Rectal smooth muscle tissue (tissue), 1 donor: ENCODE measurements at regions not wholly inside any gene's neighbourhood (a gene's known extent, or its start where the extent isn't known, plus 50 kb on each side); places are given as distances from the start of the nearest gene placed in this dataset.

Source experiments
- H3K27ac ChIP-seq: one replicate; pipeline ENCODE4 v1.7.0; 2013; ENCODE audit warnings: low read depth, low read length, inconsistent platforms
- H3K27me3 ChIP-seq: one replicate; pipeline ENCODE4 v1.7.0; 2013; ENCODE audit warnings: low read length; ENCODE audit not compliant: control insufficient read depth, insufficient read depth
- H3K36me3 ChIP-seq: one replicate; pipeline ENCODE4 v1.7.0; 2013; ENCODE audit warnings: low read length; ENCODE audit not compliant: control insufficient read depth, insufficient read depth
- H3K4me1 ChIP-seq: one replicate; pipeline ENCODE4 v1.7.0; 2013; ENCODE audit warnings: low read length; ENCODE audit not compliant: control insufficient read depth, insufficient read depth
- H3K4me3 ChIP-seq: one replicate; pipeline ENCODE4 v1.7.0; 2013; ENCODE audit warnings: low read length
- H3K9ac ChIP-seq: one replicate; pipeline ENCODE4 v1.7.0; 2013; ENCODE audit warnings: low read length

DNA sequence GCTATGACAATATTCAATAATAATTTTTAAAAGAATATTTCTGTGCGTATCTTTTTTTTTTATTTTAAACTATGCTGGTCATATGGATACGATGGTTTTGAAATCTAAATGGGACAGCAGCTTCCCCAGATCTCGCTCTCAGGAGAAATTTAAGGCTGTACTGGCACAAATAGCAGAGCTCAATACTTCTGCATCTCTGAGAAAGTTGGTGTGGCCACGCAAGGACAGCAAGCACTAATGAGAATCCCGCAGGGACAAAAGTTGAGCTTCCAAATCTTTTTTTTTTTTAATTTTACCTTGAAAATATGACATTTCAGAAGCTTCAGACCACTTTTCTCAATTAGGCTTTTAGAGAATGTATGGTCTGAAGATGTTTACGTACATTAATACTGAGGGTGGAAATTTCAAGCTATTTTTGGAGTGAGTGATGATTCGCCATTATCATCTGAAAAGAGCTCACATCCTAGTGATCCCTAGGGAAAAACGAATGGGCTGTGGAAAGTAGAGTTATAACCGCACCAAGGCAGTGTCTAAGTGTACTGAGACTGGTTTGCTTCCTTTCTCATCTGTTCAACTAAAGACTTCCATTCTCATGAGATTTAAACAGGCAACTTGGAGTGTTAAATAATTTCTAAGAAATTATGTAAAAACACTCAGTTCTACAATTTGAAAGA lies 840.0 kb downstream of the C6orf118 start:
- no peaks in the 10 kb centered on the region for H3K4me1 ChIP-seq

DNA sequence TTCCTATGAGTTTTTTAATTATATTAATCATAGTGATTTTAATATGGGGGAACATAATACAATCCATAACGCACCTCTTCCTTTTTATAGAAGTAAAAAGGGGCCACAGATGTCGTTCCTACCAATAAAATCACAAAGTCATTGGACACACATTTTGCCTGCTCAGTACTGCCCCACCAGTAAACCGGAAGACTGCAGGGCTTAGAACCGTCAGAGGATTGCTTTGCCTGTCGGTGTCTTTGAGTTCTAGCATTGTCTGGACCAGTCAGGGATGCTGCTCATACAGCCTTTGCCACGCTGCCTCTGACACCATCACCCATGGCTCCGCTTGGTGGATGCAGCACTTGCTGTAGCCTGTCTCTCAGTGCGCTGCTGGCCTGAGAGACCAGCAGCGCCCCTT lies 853.6 kb downstream of the C6orf118 start:
- no peak overlapping the region for H3K9ac ChIP-seq
- H3K27me3 ChIP-seq = no peaks in the 10 kb centered on the region
- no peak overlapping the region for H3K4me3 ChIP-seq
- H3K4me1 ChIP-seq = no peaks in the 10 kb centered on the region
- H3K36me3 ChIP-seq = no peaks in the 10 kb centered on the region
- no peak overlapping the region for H3K27ac ChIP-seq

More for the DNA sequence above, 840.0 kb downstream of the C6orf118 start:
- H3K27me3 ChIP-seq = no peaks in the 10 kb centered on the region
- no peak overlapping the region for H3K9ac ChIP-seq
- H3K4me3 ChIP-seq = no peak overlapping the region
- no peaks in the 10 kb centered on the region for H3K36me3 ChIP-seq
- H3K27ac ChIP-seq = no peak overlapping the region

DNA sequence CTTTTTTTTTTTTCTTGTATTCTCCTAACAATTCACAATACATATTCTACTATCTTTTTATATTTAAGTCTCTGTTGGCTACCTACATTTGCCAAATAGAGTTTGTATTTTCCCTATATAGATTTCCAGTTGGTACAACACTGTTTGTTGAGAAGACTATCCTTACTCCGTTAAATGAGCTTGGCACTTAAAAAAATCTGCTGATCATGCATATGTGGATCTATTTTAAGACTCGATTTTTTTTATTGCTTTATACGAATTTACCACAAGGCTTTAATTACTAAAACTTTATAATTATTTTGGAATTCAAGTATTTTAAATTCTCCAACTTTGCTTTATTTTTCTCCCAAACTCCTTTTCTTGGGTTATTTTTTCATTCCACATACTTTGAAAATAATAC lies 855.6 kb downstream of the C6orf118 start:
- Histone ChIP-seq H3K9ac (no peak overlapping the region), H3K36me3 (no peaks in the 10 kb centered on the region), H3K4me1 (no peaks in the 10 kb centered on the region), H3K4me3 (no peak overlapping the region), H3K27me3 (no peaks in the 10 kb centered on the region), H3K27ac (no peak overlapping the region)

DNA sequence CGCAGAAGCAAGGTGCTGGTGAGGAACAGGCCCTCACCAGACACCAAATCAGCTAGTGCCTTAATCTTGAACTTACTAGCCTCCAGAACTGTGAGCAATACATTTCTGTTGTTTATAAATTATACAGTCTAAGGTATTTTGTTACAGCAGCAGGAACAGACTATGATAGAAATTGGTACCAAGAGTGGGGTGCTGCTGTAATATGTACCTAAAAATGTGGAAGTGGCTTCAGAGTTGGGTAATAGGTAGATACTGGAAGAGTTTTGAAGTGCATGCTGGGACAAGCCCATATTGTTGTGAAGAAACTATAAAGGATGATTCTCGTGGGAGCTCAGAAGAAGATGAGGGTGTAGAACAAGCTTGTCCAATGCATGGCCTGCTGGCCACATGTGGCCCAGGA lies 866.8 kb downstream of the C6orf118 start:
- H3K27ac ChIP-seq = no peak overlapping the region
- H3K36me3 ChIP-seq = no peaks in the 10 kb centered on the region
- H3K9ac ChIP-seq = no peak overlapping the region
- no peaks in the 10 kb centered on the region for H3K4me1 ChIP-seq
- no peaks in the 10 kb centered on the region for H3K27me3 ChIP-seq
- H3K4me3 ChIP-seq = no peak overlapping the region

DNA sequence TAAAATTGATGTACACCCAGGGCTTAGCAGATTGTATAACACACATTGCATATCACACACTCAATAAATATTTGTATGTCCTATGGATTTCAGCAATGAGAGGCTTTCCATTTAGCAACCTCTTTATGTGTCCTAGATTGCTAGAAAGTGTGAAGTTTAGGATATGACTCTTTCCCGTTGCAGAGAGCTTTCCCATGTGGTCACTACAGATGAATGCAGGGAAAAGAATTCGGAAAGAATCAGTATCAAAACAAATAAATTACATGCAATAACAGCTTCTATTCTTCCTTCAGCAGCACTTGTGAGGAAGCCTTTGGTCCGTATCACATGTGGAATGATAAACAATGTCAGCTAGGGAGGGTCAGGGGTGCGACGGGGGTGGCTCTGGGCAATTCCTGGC lies 870.1 kb downstream of the C6orf118 start:
- Histone ChIP-seq H3K9ac (no peak overlapping the region), H3K4me1 (no peaks in the 10 kb centered on the region), H3K27me3 (no peaks in the 10 kb centered on the region), H3K4me3 (no peak overlapping the region), H3K36me3 (no peaks in the 10 kb centered on the region), H3K27ac (no peak overlapping the region)

DNA sequence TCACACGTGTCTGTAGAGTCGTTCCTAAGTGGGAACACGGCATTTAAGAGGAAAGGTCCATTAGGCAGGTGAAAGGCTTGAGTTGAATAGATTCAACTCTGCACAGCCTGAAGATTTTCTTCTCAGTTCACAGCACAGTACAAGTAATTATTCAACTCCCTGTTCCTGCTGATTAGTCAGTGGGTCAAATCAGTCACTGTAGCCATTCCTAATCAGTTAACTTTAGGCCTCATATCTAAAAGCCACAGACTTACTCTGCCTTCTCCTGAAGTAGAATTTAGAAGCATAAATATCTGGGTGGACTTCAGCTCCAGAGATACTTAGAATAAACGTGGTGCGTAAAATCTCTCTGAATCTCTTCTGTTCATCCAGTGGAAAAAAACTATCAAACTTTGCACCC lies 872.4 kb downstream of the C6orf118 start:
- Histone ChIP-seq H3K27ac (no peak overlapping the region), H3K4me3 (no peak overlapping the region), H3K36me3 (no peaks in the 10 kb centered on the region), H3K9ac (no peak overlapping the region), H3K4me1 (no peaks in the 10 kb centered on the region), H3K27me3 (no peaks in the 10 kb centered on the region)

DNA sequence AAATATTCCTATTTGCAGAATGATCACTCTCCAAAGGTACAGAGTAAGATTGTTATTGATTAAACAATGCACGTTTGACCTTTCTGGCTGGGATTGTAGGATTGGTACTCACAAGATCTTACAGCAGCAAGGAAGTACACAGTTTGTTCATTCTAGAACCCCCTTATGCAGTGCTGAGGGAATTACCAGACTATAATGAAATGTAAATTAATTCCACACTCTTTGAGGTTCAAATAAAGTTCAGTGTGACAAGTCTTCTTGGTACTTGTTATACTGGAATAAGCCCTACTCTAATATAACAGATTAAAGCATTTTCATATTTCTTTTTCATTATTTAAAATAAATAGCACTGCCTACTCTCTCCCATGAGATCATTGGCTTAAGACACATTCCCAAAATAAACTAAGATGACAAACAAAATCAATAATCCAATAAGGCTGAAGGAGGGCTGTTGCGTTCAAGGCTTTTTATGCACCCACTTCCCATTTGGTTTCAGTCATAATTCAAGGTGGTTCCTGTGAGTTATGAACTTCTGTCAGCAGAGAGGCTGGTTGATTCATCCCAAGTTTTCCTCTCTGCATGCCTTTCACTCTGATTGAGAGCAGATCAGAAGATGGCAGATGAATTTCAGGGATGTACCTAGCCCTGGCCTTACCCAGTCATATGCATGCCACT lies 881.5 kb downstream of the C6orf118 start:
- no peaks in the 10 kb centered on the region for H3K36me3 ChIP-seq
- no peaks in the 10 kb centered on the region for H3K27me3 ChIP-seq
- no peak overlapping the region for H3K27ac ChIP-seq
- no peaks in the 10 kb centered on the region for H3K4me1 ChIP-seq
- H3K9ac ChIP-seq = no peak overlapping the region
- no peak overlapping the region for H3K4me3 ChIP-seq

DNA sequence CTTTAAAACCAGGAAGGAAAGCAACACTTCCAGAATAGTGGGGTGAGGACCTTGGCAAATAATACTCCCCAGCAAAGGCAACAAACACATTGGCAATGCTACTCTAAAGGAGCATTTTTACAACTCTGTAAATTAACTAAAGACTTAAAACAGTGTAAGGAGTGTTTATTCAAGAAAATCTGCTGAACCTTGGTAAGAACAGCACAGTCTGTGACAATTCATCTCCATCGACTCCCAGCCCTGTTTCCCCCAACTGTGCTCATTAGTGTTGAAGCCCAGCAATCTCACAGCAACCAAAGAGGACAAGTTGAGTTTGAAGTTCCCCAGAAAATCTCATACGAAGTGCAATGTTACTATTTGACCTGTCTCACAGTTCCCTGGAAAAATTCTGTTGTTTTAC lies 884.9 kb downstream of the C6orf118 start:
- H3K4me3 ChIP-seq = no peak overlapping the region
- H3K27me3 ChIP-seq = no peaks in the 10 kb centered on the region
- no peaks in the 10 kb centered on the region for H3K4me1 ChIP-seq
- no peaks in the 10 kb centered on the region for H3K36me3 ChIP-seq
- H3K9ac ChIP-seq = no peak overlapping the region
- no peak overlapping the region for H3K27ac ChIP-seq

DNA sequence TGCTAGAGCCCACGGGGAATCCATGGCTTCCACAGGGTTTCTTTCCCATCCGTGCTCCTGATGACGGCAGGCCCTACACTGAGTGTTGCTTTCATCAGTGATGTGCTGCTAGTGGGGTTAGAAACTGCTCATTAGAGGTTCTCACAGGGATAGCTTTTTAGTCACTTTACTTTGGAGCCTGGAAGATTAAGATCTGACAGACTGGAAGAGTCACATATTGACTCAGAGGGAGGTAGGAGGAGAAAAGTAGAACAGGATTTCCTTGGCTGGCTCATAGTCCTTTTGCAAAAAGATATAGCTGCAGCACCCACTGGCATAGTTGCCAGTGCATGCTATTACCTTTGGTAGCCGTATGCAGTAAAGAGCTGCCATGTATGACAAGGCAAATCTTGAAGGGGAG lies 890.3 kb downstream of the C6orf118 start:
- Histone ChIP-seq H3K9ac (no peak overlapping the region), H3K4me3 (no peak overlapping the region), H3K36me3 (no peaks in the 10 kb centered on the region), H3K4me1 (no peaks in the 10 kb centered on the region), H3K27me3 (no peaks in the 10 kb centered on the region), H3K27ac (no peak overlapping the region)

DNA sequence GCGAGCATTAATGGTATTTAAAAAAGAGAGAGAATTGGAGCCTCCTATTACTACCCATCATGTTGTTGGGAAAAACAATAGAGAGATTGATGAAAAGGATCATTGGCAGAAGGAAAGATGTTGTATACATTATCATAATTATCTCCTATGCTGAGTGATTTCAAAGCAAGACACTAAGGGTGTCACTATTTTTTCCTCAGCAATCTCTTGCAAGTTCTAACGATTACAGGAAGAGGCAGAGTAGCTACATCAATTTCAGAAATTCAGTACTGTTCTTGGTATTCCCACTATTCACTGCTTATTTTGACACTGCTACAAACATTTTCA lies 891.2 kb downstream of the C6orf118 start:
- H3K4me1 ChIP-seq = no peaks in the 10 kb centered on the region
- no peaks in the 10 kb centered on the region for H3K36me3 ChIP-seq
- no peak overlapping the region for H3K4me3 ChIP-seq
- no peaks in the 10 kb centered on the region for H3K27me3 ChIP-seq
- no peak overlapping the region for H3K27ac ChIP-seq
- H3K9ac ChIP-seq = no peak overlapping the region

DNA sequence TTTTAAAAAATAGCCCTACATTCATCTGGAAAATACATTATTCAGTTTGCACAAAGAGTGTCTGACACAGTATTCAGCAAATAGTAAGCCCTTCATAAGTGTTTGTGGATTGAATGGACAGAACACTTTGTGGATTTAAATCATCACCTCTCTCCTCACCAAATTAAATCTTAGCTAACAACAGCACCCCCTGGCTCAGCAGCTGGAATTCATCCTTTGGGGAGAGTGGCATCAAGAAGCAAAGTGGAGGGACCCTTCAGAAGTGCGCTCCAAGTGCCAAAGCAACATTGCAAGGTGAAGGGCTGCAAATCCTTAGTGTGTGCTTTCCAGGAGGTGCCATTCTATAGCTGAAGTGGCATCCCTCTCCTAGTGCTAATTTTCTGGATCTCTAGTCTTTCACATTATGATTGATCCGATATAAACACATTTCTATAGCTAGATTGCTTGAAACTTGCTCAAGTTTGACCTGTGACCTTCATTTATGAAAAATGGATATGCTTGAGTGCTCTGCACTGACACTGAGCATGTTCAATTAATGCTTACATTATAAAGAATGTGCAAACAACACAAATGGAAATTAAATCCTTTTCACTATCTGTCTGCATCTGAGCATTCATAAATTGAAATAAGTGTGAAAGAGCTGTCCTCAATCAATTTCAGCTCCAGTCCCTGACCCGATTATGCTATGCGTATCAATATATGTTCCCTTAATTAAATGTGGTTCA lies 891.7 kb downstream of the C6orf118 start:
- Histone ChIP-seq H3K9ac (no peak overlapping the region), H3K4me3 (no peak overlapping the region), H3K4me1 (no peaks in the 10 kb centered on the region), H3K27me3 (no peaks in the 10 kb centered on the region), H3K36me3 (no peaks in the 10 kb centered on the region), H3K27ac (no peak overlapping the region)

DNA sequence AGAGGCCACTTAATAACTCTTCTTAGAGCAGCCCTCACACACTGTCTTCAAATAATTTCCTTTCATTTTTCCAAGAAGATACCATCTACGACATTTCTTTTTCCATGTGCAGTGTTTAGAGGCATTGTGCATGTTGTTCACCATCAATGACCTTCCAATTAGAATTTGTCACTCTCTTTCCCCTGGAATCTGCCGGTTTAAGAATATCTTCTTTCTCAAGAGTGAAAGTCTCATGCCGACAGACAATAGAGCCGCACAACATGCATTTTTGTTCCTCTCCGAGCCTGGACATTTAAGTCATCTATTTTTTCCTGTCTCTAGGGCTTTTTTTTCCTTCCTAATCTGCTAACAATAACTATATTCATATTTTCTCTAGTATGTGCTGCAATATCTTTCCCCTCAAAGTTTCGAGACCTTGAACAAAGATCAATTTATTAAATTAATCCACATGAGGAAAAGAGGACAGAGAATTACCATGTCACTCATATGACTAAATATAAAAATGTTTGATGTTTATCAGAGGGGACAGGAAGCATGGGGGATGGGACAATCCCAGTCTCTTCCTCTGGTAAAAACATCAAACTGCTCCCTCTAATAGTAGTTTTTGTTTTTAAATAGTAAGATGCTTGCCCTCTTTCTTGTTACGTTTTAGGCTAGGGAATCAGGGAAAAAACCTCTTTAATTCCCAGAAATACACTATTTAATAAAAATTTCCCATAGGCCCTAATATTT lies 893.4 kb downstream of the C6orf118 start:
- no peaks in the 10 kb centered on the region for H3K27me3 ChIP-seq
- no peaks in the 10 kb centered on the region for H3K36me3 ChIP-seq
- no peaks in the 10 kb centered on the region for H3K4me1 ChIP-seq
- no peak overlapping the region for H3K9ac ChIP-seq
- no peak overlapping the region for H3K27ac ChIP-seq
- no peak overlapping the region for H3K4me3 ChIP-seq
